OCI-LY1 (cell line): ENCODE measurements at regions not wholly inside any gene's neighbourhood (a gene's known extent, or its start where the extent isn't known, plus 50 kb on each side); places are given as distances from the start of the nearest gene placed in this dataset.

Source experiments
- H2AFZ ChIP-seq: fragments of 200-600 bp; sonication (generic), shearing (Covaris generic); 2 replicates; pipeline ENCODE4 v1.6.0; 2014; ENCODE audit warnings: antibody characterized with exemption, mild to moderate bottlenecking, low read length
- H3F3A ChIP-seq: fragments of 200-600 bp; sonication (generic), shearing (Covaris generic); 2 replicates; pipeline ENCODE4 v1.6.0; 2014; ENCODE audit warnings: mild to moderate bottlenecking, antibody characterized with exemption, low read length, moderate library complexity; ENCODE audit not compliant: insufficient read depth
- H3K27ac ChIP-seq: fragments of 200-600 bp; sonication (generic); 2 replicates; pipeline ENCODE4 v1.5.1; 2014; ENCODE audit warnings: low read length, mixed run types, mild to moderate bottlenecking, low read depth; ENCODE audit not compliant: poor library complexity, severe bottlenecking
- H3K27me3 ChIP-seq: fragments of 200-600 bp; sonication (generic); 2 replicates; pipeline ENCODE4 v1.6.0; 2014; ENCODE audit warnings: antibody characterized with exemption, mild to moderate bottlenecking, low read length, moderate library complexity; ENCODE audit not compliant: insufficient read depth
- H3K36me3 ChIP-seq: fragments of 200-600 bp; sonication (generic); 2 replicates; pipeline ENCODE4 v1.6.1; 2014; ENCODE audit warnings: mild to moderate bottlenecking, antibody characterized with exemption, low read length, moderate library complexity, mixed read lengths; ENCODE audit not compliant: insufficient read depth
- H3K4me1 ChIP-seq: fragments of 200-600 bp; sonication (generic); 2 replicates; pipeline ENCODE4 v1.5.1; 2014; ENCODE audit warnings: mild to moderate bottlenecking, low read length, moderate library complexity; ENCODE audit not compliant: insufficient read depth, severe bottlenecking
- H3K4me2 ChIP-seq: fragments of 200-600 bp; sonication (generic), shearing (Covaris generic); 2 replicates; pipeline ENCODE4 v1.6.1; 2014; ENCODE audit warnings: low read length
- H3K4me3 ChIP-seq: fragments of 200-600 bp; sonication (generic); 2 replicates; pipeline ENCODE4 v1.5.1; 2014; ENCODE audit warnings: low read length, low read depth, mild to moderate bottlenecking, mixed read lengths; ENCODE audit not compliant: poor library complexity, severe bottlenecking
- H3K79me2 ChIP-seq: fragments of 200-600 bp; shearing (Covaris generic); 2 replicates; pipeline ENCODE4 v1.6.1; 2016; ENCODE audit warnings: mixed run types, low read length, mixed read lengths; ENCODE audit not compliant: insufficient read depth
- H3K9ac ChIP-seq: fragments of 200-600 bp; sonication (generic), shearing (Covaris generic); 2 replicates; pipeline ENCODE4 v1.6.1; 2014; ENCODE audit warnings: mild to moderate bottlenecking, low read length, mixed read lengths
- H3K9me2 ChIP-seq: fragments of 200-600 bp; sonication (generic), shearing (Covaris generic); 2 replicates; pipeline ENCODE4 v1.6.1; 2014; ENCODE audit warnings: low read depth, mild to moderate bottlenecking, low read length, mixed read lengths
- H3K9me3 ChIP-seq: fragments of 200-600 bp; shearing (Covaris generic); 2 replicates; pipeline ENCODE4 v1.6.1; 2014; ENCODE audit warnings: low read length, mixed read lengths
- H4K20me1 ChIP-seq: fragments of 200-600 bp; sonication (generic), shearing (Covaris generic); 2 replicates; pipeline ENCODE4 v1.6.0; 2016; ENCODE audit warnings: mild to moderate bottlenecking, low read length; ENCODE audit not compliant: insufficient read depth
- EZH2 ChIP-seq: fragments of 200-600 bp; sonication (generic), shearing (Covaris generic); IDR thresholded peaks from 2 replicates; pipeline ENCODE4 v1.8.0; 2017; ENCODE audit warnings: borderline replicate concordance, mixed run types, mild to moderate bottlenecking, antibody characterized with exemption, low read length, moderate library complexity, mixed read lengths
- TF ChIP-seq, protein P1 (sequence below): fragments of 200-600 bp; sonication (generic), shearing (Covaris generic); IDR thresholded peaks from 2 replicates; pipeline ENCODE4 v1.5.1; 2017; ENCODE audit warnings: mild to moderate bottlenecking, antibody characterized with exemption, low read length, moderate library complexity, mixed read lengths

DNA sequence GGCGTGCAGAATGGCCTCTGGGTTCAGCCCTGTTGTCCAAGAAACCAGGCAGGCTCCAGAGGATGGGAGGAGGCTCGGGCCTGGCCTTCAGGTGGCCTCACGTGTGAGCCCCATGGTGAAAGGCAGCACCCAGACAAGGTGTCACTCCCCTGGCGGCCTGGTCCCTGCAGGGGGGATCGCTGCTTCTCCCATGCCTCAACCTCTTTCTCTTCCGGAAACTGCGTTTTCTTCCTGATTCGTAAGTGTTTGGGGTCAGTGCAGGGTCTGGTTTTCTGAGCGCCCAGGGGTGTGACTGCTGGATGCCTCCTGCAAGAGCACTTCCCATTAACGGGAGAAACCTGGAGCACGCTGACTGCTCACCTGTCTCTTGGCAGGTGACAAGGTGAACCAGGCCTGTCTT is 70.0 kb upstream of the CIBAR2 start:
- H2AFZ ChIP-seq, result no peak overlapping the region
- H3K4me3 ChIP-seq, result no peak overlapping the region
- no peaks in the 10 kb centered on the region for H3K9me3 ChIP-seq
- no peaks in the 10 kb centered on the region for H3K36me3 ChIP-seq
- H3K9me2 ChIP-seq, result no peaks in the 10 kb centered on the region
- H3K9ac ChIP-seq, result no peak overlapping the region
- H3K4me2 ChIP-seq, result no peak overlapping the region
- H3K27ac ChIP-seq, result no peak overlapping the region
- peaks cover 12% of the 10 kb centered on the region; the same call in 1 of the 2 replicates for H3K27me3 ChIP-seq
- no peaks in the 10 kb centered on the region for H3F3A ChIP-seq
- no peaks in the 10 kb centered on the region for H4K20me1 ChIP-seq
- no peaks in the 10 kb centered on the region for H3K79me2 ChIP-seq
- TF ChIP-seq EZH2, result no peak
- TF ChIP-seq, protein P1, sequence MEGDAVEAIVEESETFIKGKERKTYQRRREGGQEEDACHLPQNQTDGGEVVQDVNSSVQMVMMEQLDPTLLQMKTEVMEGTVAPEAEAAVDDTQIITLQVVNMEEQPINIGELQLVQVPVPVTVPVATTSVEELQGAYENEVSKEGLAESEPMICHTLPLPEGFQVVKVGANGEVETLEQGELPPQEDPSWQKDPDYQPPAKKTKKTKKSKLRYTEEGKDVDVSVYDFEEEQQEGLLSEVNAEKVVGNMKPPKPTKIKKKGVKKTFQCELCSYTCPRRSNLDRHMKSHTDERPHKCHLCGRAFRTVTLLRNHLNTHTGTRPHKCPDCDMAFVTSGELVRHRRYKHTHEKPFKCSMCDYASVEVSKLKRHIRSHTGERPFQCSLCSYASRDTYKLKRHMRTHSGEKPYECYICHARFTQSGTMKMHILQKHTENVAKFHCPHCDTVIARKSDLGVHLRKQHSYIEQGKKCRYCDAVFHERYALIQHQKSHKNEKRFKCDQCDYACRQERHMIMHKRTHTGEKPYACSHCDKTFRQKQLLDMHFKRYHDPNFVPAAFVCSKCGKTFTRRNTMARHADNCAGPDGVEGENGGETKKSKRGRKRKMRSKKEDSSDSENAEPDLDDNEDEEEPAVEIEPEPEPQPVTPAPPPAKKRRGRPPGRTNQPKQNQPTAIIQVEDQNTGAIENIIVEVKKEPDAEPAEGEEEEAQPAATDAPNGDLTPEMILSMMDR, result no peak
- no peaks in the 10 kb centered on the region for H3K4me1 ChIP-seq

DNA sequence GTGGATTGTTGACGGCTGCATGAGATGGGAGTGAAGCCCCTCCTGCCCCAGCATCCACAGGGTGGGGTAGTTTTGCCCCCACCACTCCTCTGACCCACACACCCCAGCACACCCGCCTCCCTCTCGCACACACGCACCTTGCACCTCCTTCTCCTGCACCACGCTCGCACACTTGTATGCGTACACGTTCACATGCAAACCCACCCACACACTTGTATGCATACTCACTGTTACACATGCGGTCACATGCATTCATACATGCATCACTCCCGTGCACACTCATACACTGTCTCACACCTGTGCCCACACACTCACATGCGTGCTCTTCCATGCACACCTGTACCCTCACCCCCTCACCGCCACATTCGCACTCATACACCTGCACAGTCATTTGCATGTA is 70.5 kb upstream of the CIBAR2 start:
- no peak overlapping the region for H2AFZ ChIP-seq
- H4K20me1 ChIP-seq, result no peaks in the 10 kb centered on the region
- H3K9me2 ChIP-seq, result no peaks in the 10 kb centered on the region
- TF ChIP-seq EZH2, result no peak
- TF ChIP-seq, protein P1, result no peak
- H3K27ac ChIP-seq, result no peak overlapping the region
- peaks cover 12% of the 10 kb centered on the region; the same call in 1 of the 2 replicates for H3K27me3 ChIP-seq
- no peaks in the 10 kb centered on the region for H3K9me3 ChIP-seq
- no peak overlapping the region for H3K9ac ChIP-seq
- no peak overlapping the region for H3K4me3 ChIP-seq
- H3K4me2 ChIP-seq, result no peak overlapping the region
- H3K79me2 ChIP-seq, result no peaks in the 10 kb centered on the region
- H3K36me3 ChIP-seq, result no peaks in the 10 kb centered on the region
- H3F3A ChIP-seq, result no peaks in the 10 kb centered on the region
- no peaks in the 10 kb centered on the region for H3K4me1 ChIP-seq

DNA sequence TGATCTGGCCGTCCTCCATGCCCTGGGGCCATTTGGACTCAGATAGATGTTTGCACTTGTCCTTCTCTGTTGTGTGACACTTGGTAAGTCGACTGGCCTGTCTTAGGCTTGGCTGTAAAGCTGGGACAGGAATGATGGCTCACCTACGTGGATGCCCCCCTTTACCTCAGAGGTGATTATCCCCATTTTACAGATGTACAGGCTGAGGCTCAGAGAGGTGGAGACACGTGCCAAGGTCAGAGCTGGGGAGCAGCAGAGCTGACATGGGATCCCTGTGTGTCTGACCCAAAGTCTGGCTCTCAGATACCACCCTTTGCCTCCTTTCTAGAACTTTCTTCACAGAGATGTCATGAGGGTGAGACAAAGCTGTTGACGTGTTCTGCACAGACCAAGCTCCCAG is 71.3 kb upstream of the CIBAR2 start:
- Histone ChIP-seq H3K4me1 (no peaks in the 10 kb centered on the region), H4K20me1 (no peaks in the 10 kb centered on the region), H3K27ac (no peak overlapping the region), H3K9me2 (no peaks in the 10 kb centered on the region), H3K79me2 (no peaks in the 10 kb centered on the region), H3K27me3 (peaks cover 12% of the 10 kb centered on the region; the same call in 1 of the 2 replicates), H3K9me3 (no peaks in the 10 kb centered on the region), H2AFZ (no peak overlapping the region), H3F3A (no peaks in the 10 kb centered on the region), H3K36me3 (no peaks in the 10 kb centered on the region), H3K9ac (no peak overlapping the region), H3K4me3 (no peak overlapping the region), H3K4me2 (no peak overlapping the region)
- TF ChIP-seq, protein P1, result no peak
- no peak for TF ChIP-seq EZH2
